ENCODE measurements at regions not wholly inside any gene's neighbourhood (a gene's known extent, or its start where the extent isn't known, plus 50 kb on each side); places are given as distances from the start of the nearest gene placed in this dataset.

GRCh38 chr3:95934181-95934580 is 880.2 kb upstream of the EPHA6 start:
- no peaks in the 10 kb centered on the region for H3K27me3 Mint-ChIP-seq (ENCODE audit: insufficient read depth, low read depth, poor library complexity)
- Histone ChIP-seq H3F3A (replicated peaks; ENCODE audit: low read depth) (no peaks in the 10 kb centered on the region), H2AFZ (no peak overlapping the region), H4K20me1 (replicated peaks; ENCODE audit: insufficient read depth) (no peaks in the 10 kb centered on the region), H3K4me2 (no peak overlapping the region), H3K4me3 (no peak overlapping the region), H3K27me3 (ENCODE audit: insufficient read depth) (no peaks in the 10 kb centered on the region), H3K9me2 (ENCODE audit: insufficient read depth) (peaks cover 9% of the 10 kb centered on the region; the same call in 1 of the 2 replicates), H3K79me2 (replicated peaks; ENCODE audit: insufficient read depth) (no peaks in the 10 kb centered on the region), H3K36me3 (ENCODE audit: insufficient read depth) (no peaks in the 10 kb centered on the region), H3K27ac (ENCODE audit: low read depth) (no peak overlapping the region), H3K4me1 (ENCODE audit: insufficient read depth) (peaks cover 6% of the 10 kb centered on the region; the same call in 1 of the 2 replicates)
- no peaks in the 10 kb centered on the region for H3K9me3 Mint-ChIP-seq
- H3K27ac Mint-ChIP-seq, result no peak overlapping the region
- DNase-seq (ENCODE audit: low spot score) (no peak), ATAC-seq (no peak)
- H3K4me1 Mint-ChIP-seq, result peaks cover 9% of the 10 kb centered on the region
- TF ChIP-seq EZH2 (IDR thresholded peaks at IDR 0.05; ENCODE audit: low read depth, unreplicated experiment), result no peak
- no peak overlapping the region for H3K4me3 Mint-ChIP-seq
- peaks cover 2% of the 10 kb centered on the region; the same call in 1 of the 3 replicates for H3K36me3 Mint-ChIP-seq (ENCODE audit: low read depth)

- no peak for DNase-seq (ENCODE audit: low spot score)
- peak overlapping the region; percentile 35; the same call in 1 of the 2 replicates for H2AFZ ChIP-seq
- no peak overlapping the region for H3K4me2 ChIP-seq
- H3F3A ChIP-seq (replicated peaks; ENCODE audit: low read depth), result no peaks in the 10 kb centered on the region
- Mint-ChIP-seq H3K4me1 (no peaks in the 10 kb centered on the region), H3K27me3 (ENCODE audit: insufficient read depth, low read depth, poor library complexity) (no peaks in the 10 kb centered on the region), H3K27ac (no peak overlapping the region), H3K36me3 (ENCODE audit: low read depth) (peaks cover 6% of the 10 kb centered on the region; the same call in 1 of the 3 replicates), H3K9me3 (peaks cover 5% of the 10 kb centered on the region; the same call in 1 of the 3 replicates), H3K4me3 (no peak overlapping the region)
- H3K36me3 ChIP-seq (ENCODE audit: insufficient read depth), result no peaks in the 10 kb centered on the region
- H3K27me3 ChIP-seq (ENCODE audit: insufficient read depth), result no peaks in the 10 kb centered on the region
- H3K4me3 ChIP-seq, result no peak overlapping the region
- peaks cover 9% of the 10 kb centered on the region; the same call in 1 of the 2 replicates for H3K9me2 ChIP-seq (ENCODE audit: insufficient read depth)
- H4K20me1 ChIP-seq (replicated peaks; ENCODE audit: insufficient read depth), result no peaks in the 10 kb centered on the region
- H3K79me2 ChIP-seq (replicated peaks; ENCODE audit: insufficient read depth), result no peaks in the 10 kb centered on the region
- H3K4me1 ChIP-seq (ENCODE audit: insufficient read depth), result no peaks in the 10 kb centered on the region
- no peak for ATAC-seq
- no peak overlapping the region for H3K27ac ChIP-seq (ENCODE audit: low read depth)
- TF ChIP-seq, protein P1, sequence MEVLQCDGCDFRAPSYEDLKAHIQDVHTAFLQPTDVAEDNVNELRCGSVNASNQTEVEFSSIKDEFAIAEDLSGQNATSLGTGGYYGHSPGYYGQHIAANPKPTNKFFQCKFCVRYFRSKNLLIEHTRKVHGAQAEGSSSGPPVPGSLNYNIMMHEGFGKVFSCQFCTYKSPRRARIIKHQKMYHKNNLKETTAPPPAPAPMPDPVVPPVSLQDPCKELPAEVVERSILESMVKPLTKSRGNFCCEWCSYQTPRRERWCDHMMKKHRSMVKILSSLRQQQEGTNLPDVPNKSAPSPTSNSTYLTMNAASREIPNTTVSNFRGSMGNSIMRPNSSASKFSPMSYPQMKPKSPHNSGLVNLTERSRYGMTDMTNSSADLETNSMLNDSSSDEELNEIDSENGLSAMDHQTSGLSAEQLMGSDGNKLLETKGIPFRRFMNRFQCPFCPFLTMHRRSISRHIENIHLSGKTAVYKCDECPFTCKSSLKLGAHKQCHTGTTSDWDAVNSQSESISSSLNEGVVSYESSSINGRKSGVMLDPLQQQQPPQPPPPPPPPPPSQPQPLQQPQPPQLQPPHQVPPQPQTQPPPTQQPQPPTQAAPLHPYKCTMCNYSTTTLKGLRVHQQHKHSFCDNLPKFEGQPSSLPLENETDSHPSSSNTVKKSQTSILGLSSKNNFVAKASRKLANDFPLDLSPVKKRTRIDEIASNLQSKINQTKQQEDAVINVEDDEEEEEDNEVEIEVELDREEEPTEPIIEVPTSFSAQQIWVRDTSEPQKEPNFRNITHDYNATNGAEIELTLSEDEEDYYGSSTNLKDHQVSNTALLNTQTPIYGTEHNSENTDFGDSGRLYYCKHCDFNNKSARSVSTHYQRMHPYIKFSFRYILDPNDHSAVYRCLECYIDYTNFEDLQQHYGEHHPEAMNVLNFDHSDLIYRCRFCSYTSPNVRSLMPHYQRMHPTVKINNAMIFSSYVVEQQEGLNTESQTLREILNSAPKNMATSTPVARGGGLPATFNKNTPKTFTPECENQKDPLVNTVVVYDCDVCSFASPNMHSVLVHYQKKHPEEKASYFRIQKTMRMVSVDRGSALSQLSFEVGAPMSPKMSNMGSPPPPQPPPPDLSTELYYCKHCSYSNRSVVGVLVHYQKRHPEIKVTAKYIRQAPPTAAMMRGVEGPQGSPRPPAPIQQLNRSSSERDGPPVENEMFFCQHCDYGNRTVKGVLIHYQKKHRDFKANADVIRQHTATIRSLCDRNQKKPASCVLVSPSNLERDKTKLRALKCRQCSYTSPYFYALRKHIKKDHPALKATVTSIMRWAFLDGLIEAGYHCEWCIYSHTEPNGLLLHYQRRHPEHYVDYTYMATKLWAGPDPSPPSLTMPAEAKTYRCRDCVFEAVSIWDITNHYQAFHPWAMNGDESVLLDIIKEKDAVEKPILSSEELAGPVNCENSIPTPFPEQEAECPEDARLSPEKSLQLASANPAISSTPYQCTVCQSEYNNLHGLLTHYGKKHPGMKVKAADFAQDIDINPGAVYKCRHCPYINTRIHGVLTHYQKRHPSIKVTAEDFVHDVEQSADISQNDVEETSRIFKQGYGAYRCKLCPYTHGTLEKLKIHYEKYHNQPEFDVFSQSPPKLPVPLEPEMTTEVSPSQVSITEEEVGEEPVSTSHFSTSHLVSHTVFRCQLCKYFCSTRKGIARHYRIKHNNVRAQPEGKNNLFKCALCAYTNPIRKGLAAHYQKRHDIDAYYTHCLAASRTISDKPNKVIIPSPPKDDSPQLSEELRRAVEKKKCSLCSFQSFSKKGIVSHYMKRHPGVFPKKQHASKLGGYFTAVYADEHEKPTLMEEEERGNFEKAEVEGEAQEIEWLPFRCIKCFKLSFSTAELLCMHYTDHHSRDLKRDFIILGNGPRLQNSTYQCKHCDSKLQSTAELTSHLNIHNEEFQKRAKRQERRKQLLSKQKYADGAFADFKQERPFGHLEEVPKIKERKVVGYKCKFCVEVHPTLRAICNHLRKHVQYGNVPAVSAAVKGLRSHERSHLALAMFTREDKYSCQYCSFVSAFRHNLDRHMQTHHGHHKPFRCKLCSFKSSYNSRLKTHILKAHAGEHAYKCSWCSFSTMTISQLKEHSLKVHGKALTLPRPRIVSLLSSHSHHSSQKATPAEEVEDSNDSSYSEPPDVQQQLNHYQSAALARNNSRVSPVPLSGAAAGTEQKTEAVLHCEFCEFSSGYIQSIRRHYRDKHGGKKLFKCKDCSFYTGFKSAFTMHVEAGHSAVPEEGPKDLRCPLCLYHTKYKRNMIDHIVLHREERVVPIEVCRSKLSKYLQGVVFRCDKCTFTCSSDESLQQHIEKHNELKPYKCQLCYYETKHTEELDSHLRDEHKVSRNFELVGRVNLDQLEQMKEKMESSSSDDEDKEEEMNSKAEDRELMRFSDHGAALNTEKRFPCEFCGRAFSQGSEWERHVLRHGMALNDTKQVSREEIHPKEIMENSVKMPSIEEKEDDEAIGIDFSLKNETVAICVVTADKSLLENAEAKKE (CRISPR knock-in tag; IDR thresholded peaks at IDR 0.05), result no peak
- no peak for TF ChIP-seq EZH2phosphoT487 (IDR thresholded peaks at IDR 0.05; ENCODE audit: unreplicated experiment)
- TF ChIP-seq CTCF (conservative IDR thresholded peaks at IDR 0.05; ENCODE audit: low read depth in 2 of 2), result no peak
- no peak for TF ChIP-seq EZH2 (IDR thresholded peaks at IDR 0.05; ENCODE audit: low read depth, unreplicated experiment)
- no peak for TF ChIP-seq NANOG (IDR thresholded peaks at IDR 0.05; ENCODE audit: borderline replicate concordance)
- no peak for TF ChIP-seq POLR2AphosphoS5 (IDR thresholded peaks at IDR 0.05; ENCODE audit: low read depth)
- no peak for TF ChIP-seq JUNB (IDR thresholded peaks at IDR 0.05; ENCODE audit: unreplicated experiment)
- no peak for TF ChIP-seq ZNF114 (CRISPR knock-in tag; IDR thresholded peaks at IDR 0.05)
- TF ChIP-seq CREB1 (CRISPR knock-in tag; IDR thresholded peaks at IDR 0.05; ENCODE audit: low read depth), result no peak
- TF ChIP-seq STAT1 (IDR thresholded peaks at IDR 0.05; ENCODE audit: unreplicated experiment), result no peak
- TF ChIP-seq, protein P2, sequence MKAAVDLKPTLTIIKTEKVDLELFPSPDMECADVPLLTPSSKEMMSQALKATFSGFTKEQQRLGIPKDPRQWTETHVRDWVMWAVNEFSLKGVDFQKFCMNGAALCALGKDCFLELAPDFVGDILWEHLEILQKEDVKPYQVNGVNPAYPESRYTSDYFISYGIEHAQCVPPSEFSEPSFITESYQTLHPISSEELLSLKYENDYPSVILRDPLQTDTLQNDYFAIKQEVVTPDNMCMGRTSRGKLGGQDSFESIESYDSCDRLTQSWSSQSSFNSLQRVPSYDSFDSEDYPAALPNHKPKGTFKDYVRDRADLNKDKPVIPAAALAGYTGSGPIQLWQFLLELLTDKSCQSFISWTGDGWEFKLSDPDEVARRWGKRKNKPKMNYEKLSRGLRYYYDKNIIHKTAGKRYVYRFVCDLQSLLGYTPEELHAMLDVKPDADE (IDR thresholded peaks at IDR 0.05), result no peak
These were observed 875.1 kb upstream of the EPHA6 start for GRCh38 chr3:95939235-95939809.

All from GM23338 (cell line).